RWPE2 (cell line): ENCODE measurements at regions not wholly inside any gene's neighbourhood (a gene's known extent, or its start where the extent isn't known, plus 50 kb on each side); places are given as distances from the start of the nearest gene placed in this dataset.
A peak's percentile ranks its signal among the peaks of the same experiment; 100 is the strongest.

Experiments used
- ATAC-seq: fragments of 200-7000 bp; cut with Tn5 transposase; 3 replicates; pipeline ENCODE4 v1.9.1; 2021; ENCODE audit warnings: low read depth
- DNase-seq: peaks from one replicate; pipeline ENCODE4 v3.0.0-alpha.2; 2020; ENCODE audit warnings: low spot score
- H3K27ac ChIP-seq: fragments of 450-650 bp; 2 replicates; pipeline ENCODE4 v1.5.1; 2017; ENCODE audit warnings: mild to moderate bottlenecking; ENCODE audit not compliant: poor library complexity, severe bottlenecking
- H3K27me3 ChIP-seq: fragments of 250-450 bp; sonication (Bioruptor Pico); 2 replicates; pipeline ENCODE4 v1.5.1; 2021; ENCODE audit warnings: mild to moderate bottlenecking, moderate library complexity; ENCODE audit not compliant: insufficient read depth, poor library complexity, severe bottlenecking
- H3K36me3 ChIP-seq: fragments of 250-450 bp; sonication (Bioruptor Pico); 2 replicates; pipeline ENCODE4 v1.5.1; 2020; ENCODE audit warnings: low read depth, mild to moderate bottlenecking, moderate library complexity
- H3K4me1 ChIP-seq: fragments of 250-450 bp; sonication (Bioruptor Pico); 2 replicates; pipeline ENCODE4 v1.5.1; 2021; ENCODE audit warnings: mild to moderate bottlenecking, moderate library complexity; ENCODE audit not compliant: insufficient read depth, poor library complexity, severe bottlenecking
- H3K4me3 ChIP-seq: fragments of 250-450 bp; sonication (Bioruptor Pico); 2 replicates; pipeline ENCODE4 v1.5.1; 2021; ENCODE audit warnings: mild to moderate bottlenecking, moderate library complexity; ENCODE audit not compliant: severe bottlenecking
- H3K9me3 ChIP-seq: fragments of 250-450 bp; sonication (Bioruptor Pico); 2 replicates; pipeline ENCODE4 v1.5.1; 2021; ENCODE audit warnings: mild to moderate bottlenecking, moderate library complexity; ENCODE audit not compliant: severe bottlenecking
- TF ChIP-seq, protein P1 (sequence below): fragments of 450-650 bp; IDR thresholded peaks from one replicate; pipeline ENCODE4 v1.5.1; 2017; ENCODE audit warnings: mild to moderate bottlenecking, moderate library complexity; ENCODE audit not compliant: poor library complexity, severe bottlenecking

DNA sequence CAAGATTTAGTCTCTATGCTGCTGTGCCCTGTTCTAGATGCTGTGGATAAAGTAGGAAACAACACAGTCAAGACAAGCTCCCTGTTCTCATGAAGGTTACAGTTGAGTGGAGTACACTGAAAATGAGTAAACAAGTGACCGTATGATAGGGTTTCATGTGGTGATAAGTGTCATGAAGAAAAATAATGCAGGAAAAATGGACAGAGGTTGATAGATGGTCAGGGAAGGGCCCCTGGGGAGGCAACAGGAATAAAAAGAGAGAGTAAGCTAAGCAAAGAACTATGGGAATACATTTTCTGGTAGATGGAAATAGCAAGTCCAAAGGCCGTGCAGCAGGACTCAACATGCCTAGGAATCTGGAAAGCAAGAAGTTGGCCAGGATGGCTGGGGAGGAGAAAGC, 394.0 kb downstream of the DTHD1 start:
- Histone ChIP-seq H3K4me1 (peaks cover 13% of the 10 kb centered on the region), H3K27ac (no peak overlapping the region), H3K9me3 (no peaks in the 10 kb centered on the region), H3K36me3 (no peaks in the 10 kb centered on the region), H3K27me3 (no peaks in the 10 kb centered on the region), H3K4me3 (no peak overlapping the region)
- no peak for ATAC-seq
- TF ChIP-seq, protein P1, sequence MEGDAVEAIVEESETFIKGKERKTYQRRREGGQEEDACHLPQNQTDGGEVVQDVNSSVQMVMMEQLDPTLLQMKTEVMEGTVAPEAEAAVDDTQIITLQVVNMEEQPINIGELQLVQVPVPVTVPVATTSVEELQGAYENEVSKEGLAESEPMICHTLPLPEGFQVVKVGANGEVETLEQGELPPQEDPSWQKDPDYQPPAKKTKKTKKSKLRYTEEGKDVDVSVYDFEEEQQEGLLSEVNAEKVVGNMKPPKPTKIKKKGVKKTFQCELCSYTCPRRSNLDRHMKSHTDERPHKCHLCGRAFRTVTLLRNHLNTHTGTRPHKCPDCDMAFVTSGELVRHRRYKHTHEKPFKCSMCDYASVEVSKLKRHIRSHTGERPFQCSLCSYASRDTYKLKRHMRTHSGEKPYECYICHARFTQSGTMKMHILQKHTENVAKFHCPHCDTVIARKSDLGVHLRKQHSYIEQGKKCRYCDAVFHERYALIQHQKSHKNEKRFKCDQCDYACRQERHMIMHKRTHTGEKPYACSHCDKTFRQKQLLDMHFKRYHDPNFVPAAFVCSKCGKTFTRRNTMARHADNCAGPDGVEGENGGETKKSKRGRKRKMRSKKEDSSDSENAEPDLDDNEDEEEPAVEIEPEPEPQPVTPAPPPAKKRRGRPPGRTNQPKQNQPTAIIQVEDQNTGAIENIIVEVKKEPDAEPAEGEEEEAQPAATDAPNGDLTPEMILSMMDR: no peak
- DNase-seq: no peak

DNA sequence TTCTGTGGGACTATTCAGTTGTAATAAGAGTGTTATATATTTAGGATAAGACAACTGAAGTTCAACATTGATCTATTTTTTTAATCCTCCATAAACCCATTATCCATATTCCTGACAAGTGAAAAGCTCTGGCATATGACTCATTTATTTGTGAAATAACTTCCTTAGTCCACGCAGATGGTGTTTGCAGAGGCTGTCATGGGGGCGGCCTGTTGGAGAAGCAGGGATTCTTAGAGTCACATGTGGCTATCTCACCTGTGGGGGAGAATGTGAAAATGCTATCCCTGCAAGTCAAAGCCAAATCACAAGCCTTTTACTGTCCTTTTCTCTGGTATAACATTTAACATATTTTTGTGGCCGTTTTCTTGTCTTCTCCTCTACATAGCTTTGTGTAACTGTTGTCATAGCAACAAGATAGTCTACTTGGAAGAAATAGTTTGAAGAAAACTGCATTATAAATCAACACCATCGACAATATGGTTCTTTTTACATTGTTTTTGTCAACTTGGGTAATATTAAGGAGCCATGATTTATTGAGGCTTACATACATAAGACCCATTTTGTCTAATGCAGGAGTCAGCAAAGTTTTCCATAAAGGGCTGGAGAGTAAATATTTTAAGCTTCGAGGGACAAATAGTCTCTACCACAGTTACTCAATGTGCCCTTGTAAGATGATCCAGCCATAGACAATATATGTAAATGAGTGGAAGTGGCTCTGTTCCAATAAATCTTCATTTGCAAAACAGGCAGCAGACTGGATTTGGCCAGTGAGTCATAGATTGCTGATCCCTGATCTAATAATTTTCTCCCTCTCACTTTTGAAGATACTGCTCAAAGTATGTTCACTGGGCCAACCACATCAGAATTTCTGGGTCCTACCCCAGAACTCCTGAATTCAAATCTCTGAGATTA, 395.0 kb downstream of the DTHD1 start:
- Histone ChIP-seq H3K36me3 (no peaks in the 10 kb centered on the region), H3K4me1 (peaks cover 13% of the 10 kb centered on the region), H3K27me3 (no peaks in the 10 kb centered on the region), H3K9me3 (no peaks in the 10 kb centered on the region), H3K27ac (no peak overlapping the region), H3K4me3 (no peak overlapping the region)
- DNase-seq: no peak
- peak; percentile 71 for ATAC-seq
- TF ChIP-seq, protein P1: no peak

DNA sequence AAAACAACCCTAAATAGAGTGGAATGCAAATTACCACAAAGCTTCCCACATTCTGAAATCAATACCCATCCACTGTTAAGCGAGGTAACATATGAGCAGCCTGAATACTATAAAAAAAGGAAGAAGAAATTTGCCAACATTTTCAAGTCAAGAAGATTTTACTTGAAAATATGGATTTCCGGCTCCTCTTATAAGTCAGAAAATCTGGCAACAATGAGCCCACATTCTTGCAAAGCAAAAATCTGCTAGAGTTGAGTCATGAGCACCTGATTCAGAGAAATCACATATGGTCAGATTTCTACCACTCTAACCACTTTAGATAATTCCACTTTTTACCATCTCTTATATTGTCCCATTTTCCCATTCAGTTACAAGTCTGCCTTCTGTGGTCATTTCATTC, 395.7 kb downstream of the DTHD1 start:
- H3K4me1 ChIP-seq: peaks cover 13% of the 10 kb centered on the region
- DNase-seq (no peak), ATAC-seq (peak; percentile 33; the same call in 1 of the 3 replicates)
- no peaks in the 10 kb centered on the region for H3K36me3 ChIP-seq
- no peak overlapping the region for H3K4me3 ChIP-seq
- no peak overlapping the region for H3K27ac ChIP-seq
- H3K27me3 ChIP-seq: no peaks in the 10 kb centered on the region
- H3K9me3 ChIP-seq: no peaks in the 10 kb centered on the region
- TF ChIP-seq, protein P1: no peak

DNA sequence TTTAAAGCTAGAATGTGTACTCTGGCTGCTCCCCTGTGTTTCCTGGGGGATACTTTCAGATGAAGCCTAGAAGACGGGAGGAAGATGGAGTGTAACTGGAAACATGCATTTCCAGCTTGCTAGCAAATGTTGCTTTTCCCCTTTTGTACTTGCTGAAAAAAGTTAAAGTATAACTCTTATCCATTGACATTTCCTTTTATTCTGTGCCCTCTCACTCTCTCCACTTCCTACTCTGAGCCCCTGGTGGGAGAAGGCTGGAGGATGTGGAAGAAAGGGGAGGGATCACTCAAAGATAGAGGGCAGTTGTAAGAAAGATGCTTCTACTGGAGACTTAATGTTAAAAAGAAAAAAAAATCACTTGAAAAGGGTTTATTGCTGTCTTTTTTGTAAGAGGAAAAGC, 396.5 kb downstream of the DTHD1 start:
- no peak for DNase-seq
- Histone ChIP-seq H3K9me3 (no peaks in the 10 kb centered on the region), H3K36me3 (no peaks in the 10 kb centered on the region), H3K27me3 (no peaks in the 10 kb centered on the region), H3K4me1 (peaks cover 13% of the 10 kb centered on the region), H3K27ac (no peak overlapping the region), H3K4me3 (no peak overlapping the region)
- ATAC-seq: no peak
- TF ChIP-seq, protein P1: no peak

DNA sequence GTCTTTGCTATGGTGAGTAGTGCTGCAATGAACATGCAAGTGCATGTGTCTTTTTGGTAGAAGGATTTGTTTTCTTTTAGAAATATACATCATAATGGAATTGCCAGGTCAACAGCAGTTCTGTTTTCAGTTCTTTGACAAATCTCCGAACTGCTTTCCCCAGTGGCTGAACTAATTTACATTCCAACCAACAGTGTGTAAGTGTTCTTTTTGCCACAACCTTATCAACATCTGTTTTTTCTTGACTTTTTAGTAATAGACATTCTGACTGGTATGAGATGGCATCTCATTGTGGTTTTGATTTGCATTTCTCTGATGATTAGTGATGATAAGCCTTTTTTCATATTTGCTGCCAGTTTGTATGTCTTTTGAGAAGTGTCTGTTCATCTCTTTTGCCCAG, 406.3 kb downstream of the DTHD1 start:
- TF ChIP-seq, protein P1: no peak
- ATAC-seq: no peak
- Histone ChIP-seq H3K4me3 (no peak overlapping the region), H3K27ac (no peak overlapping the region), H3K36me3 (no peaks in the 10 kb centered on the region), H3K4me1 (no peaks in the 10 kb centered on the region), H3K27me3 (no peaks in the 10 kb centered on the region), H3K9me3 (no peaks in the 10 kb centered on the region)
- no peak for DNase-seq
